Tibial nerve (tissue), 4 donors: ENCODE measurements at regions not wholly inside any gene's neighbourhood (a gene's known extent, or its start where the extent isn't known, plus 50 kb on each side); places are given as distances from the start of the nearest gene placed in this dataset.

ENCODE experiments used
- DNase-seq, 2 donors: peaks; one replicate each; pipeline ENCODE4 v3.0.0-alpha.2; 2019; ENCODE audit warnings: low spot score in 2 of 2
- H3K27ac ChIP-seq, 4 donors: fragments of 200-600 bp; sonication (generic) in 3 of 4; one replicate each; pipeline ENCODE4 v1.5.1; 2017 to 2019; ENCODE audit warnings: mild to moderate bottlenecking in 1 of 4
- H3K27me3 ChIP-seq, 2 donors: fragments of 200-600 bp; sonication (generic) in 1 of 2; one replicate each; pipeline versions ENCODE4 v1.5.1 to v1.6.0; 2017 to 2019
- H3K36me3 ChIP-seq, 3 donors: fragments of 200-600 bp; sonication (generic); one replicate each; pipeline ENCODE4 v1.5.1; 2018 to 2019
- H3K4me1 ChIP-seq, 4 donors: fragments of 200-600 bp; sonication (generic) in 3 of 4; one replicate each; pipeline ENCODE4 v1.5.1; 2017 to 2019
- H3K4me3 ChIP-seq, 4 donors: fragments of 200-600 bp; sonication (generic) in 3 of 4; one replicate each; pipeline ENCODE4 v1.5.1; 2017 to 2019; ENCODE audit warnings: mild to moderate bottlenecking in 1 of 4, moderate library complexity in 1 of 4
- H3K9me3 ChIP-seq, 4 donors: fragments of 200-600 bp; sonication (generic) in 3 of 4; one replicate each; pipeline ENCODE4 v1.5.1; 2017 to 2019
- EP300 ChIP-seq, 2 donors: sonication (generic); formaldehyde crosslinking; IDR thresholded peaks; one replicate each; pipeline ENCODE4 v1.6.1; 2017; ENCODE audit warnings: antibody characterized with exemption in 2 of 2, mild to moderate bottlenecking in 1 of 2
- POLR2A ChIP-seq, 2 donors: fragments of 450-650 bp; IDR thresholded peaks; one replicate each; pipeline ENCODE4 v1.6.1; 2017; ENCODE audit warnings: antibody characterized with exemption in 2 of 2, mild to moderate bottlenecking in 2 of 2, moderate library complexity in 2 of 2
- WGBS, 2 donors: methylation state at CpG; one replicate each; pipeline ENCODE4 v1.1.5; 2018; 5-methylcytosine and 5-hydroxymethylcytosine counted together
- TF ChIP-seq, protein P1 (sequence below), 5 experiments: fragments of 200-600 bp in 3 of 5; fragments of 450-650 bp in 2 of 5; sonication (generic) in 3 of 5; IDR thresholded peaks; one replicate each; pipeline ENCODE4 v1.5.1; 2016 to 2019; ENCODE audit warnings: antibody characterized with exemption in 5 of 5, mild to moderate bottlenecking in 3 of 5, moderate library complexity in 2 of 5

DNA sequence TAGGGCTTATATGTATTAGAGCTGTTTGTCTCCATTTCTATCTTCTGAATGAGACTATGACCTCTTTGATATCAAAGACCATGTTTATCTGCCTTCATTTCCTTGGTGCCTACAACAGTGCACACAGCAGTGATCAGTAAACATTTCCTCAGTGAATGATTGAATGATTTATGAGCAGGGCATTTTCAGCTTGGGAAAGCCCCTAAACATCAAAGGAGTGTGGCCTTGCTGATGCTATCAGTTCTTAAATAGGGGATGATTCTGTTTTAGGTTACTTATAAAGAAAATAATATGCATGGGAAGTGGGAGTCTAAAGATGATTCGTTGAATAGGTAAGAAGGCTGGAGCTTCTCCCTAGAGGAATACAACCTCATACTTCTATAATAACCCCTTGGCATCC lies 425.3 kb downstream of the ZNF521 start:
- H3K36me3 ChIP-seq, result no peaks in the 10 kb centered on the region
- H3K4me3 ChIP-seq, result no peak overlapping the region
- H3K27ac ChIP-seq, result no peak overlapping the region
- H3K27me3 ChIP-seq, result no peaks in the 10 kb centered on the region
- no peak for DNase-seq
- WGBS, 2 donors, result 73 to 74% methylated on average over 1 of the region's 1 CpG
- no peaks in the 10 kb centered on the region for H3K4me1 ChIP-seq
- TF ChIP-seq POLR2A (IDR thresholded peaks at IDR 0.05) (no peak), EP300 (IDR thresholded peaks at IDR 0.05) (no peak)
- TF ChIP-seq, protein P1, sequence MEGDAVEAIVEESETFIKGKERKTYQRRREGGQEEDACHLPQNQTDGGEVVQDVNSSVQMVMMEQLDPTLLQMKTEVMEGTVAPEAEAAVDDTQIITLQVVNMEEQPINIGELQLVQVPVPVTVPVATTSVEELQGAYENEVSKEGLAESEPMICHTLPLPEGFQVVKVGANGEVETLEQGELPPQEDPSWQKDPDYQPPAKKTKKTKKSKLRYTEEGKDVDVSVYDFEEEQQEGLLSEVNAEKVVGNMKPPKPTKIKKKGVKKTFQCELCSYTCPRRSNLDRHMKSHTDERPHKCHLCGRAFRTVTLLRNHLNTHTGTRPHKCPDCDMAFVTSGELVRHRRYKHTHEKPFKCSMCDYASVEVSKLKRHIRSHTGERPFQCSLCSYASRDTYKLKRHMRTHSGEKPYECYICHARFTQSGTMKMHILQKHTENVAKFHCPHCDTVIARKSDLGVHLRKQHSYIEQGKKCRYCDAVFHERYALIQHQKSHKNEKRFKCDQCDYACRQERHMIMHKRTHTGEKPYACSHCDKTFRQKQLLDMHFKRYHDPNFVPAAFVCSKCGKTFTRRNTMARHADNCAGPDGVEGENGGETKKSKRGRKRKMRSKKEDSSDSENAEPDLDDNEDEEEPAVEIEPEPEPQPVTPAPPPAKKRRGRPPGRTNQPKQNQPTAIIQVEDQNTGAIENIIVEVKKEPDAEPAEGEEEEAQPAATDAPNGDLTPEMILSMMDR (IDR thresholded peaks at IDR 0.05), result no peak
- no peaks in the 10 kb centered on the region for H3K9me3 ChIP-seq

DNA sequence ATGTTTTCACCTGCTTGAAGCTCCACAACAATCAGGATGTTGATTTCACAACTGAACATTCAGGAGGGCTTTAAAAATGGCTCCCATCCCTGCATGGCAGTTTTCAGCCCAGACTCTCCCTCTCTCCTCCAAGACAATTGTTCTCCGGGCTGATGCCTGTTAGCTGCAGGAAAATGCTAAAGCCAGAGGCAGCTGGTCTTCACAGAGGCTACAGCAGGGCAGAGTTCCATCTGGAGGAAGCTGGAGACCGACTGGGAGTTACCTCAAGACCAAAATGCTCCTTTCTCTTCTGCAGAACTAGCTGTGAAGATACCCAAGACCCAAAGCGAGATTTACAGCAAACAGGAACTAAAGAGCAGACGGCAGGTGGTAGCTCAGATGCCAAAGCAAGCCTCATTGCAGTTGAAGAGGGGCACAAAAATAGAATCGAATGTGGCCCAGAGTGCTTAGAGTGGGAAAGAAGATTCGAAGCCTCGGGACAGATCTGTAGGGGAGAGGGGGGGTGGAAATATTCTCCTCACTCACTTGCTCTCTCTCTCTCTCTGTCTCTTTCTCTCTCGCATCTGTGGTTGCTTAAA lies 423.6 kb downstream of the ZNF521 start:
- TF ChIP-seq POLR2A (IDR thresholded peaks at IDR 0.05), result no peak
- DNase-seq, result no peak
- Histone ChIP-seq H3K4me3 (no peak overlapping the region), H3K4me1 (no peaks in the 10 kb centered on the region), H3K27ac (no peak overlapping the region), H3K9me3 (no peaks in the 10 kb centered on the region), H3K36me3 (no peaks in the 10 kb centered on the region), H3K27me3 (no peaks in the 10 kb centered on the region)
- WGBS, 2 donors, result 64 to 67% methylated on average over 8 of the region's 8 CpGs

DNA sequence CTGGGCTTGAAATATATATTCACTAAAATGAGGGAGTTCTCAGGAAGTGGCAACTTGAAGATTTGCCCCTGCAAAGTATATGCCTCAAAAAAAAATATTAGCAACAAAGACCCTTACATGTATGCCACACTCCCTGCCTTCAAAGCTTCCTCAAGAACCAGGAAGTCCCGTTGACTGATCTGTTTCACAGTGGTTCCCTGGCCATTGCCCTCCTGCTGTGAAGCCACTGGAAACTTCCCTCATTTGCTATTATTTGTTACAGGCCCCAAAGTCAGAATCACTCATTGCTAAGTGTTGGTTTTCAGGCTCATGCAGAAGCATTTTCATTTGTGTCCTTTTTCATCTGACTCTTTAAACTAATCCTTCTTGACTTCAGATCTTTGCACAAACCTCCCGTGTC lies 421.5 kb downstream of the ZNF521 start:
- H3K27me3 ChIP-seq, result no peaks in the 10 kb centered on the region

DNA sequence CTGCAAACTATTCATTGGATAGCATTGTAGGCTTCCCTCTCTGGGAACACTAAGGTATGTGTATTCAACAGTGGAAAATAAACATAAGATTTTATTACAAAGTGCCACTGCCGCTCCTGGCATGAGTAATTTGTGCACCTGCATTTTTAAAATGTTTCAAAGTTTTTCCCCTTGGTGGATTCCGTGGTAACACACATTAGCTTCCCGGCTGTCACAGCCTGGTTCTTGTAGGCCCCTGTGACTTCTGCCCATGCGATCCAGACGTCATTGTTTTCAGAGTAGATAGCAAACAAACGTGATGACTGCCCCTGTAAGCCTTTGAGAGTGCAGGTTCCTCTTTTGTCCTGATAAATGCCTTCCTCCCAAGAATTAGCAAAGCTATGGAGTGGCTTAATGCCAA lies 421.0 kb downstream of the ZNF521 start:
- 57 to 70% methylated on average over 6 of the region's 6 CpGs for WGBS, 2 donors
- H3K27ac ChIP-seq, result no peak overlapping the region
- DNase-seq, result no peak
- TF ChIP-seq, protein P1 (IDR thresholded peaks at IDR 0.05), result no peak
- no peak for TF ChIP-seq POLR2A (IDR thresholded peaks at IDR 0.05)
- no peak for TF ChIP-seq EP300 (IDR thresholded peaks at IDR 0.05)
- H3K36me3 ChIP-seq, result no peaks in the 10 kb centered on the region
- no peaks in the 10 kb centered on the region for H3K27me3 ChIP-seq
- H3K4me1 ChIP-seq, result no peaks in the 10 kb centered on the region
- H3K9me3 ChIP-seq, result no peaks in the 10 kb centered on the region
- no peak overlapping the region for H3K4me3 ChIP-seq

More for the DNA sequence above, 421.5 kb downstream of the ZNF521 start:
- no peaks in the 10 kb centered on the region for H3K9me3 ChIP-seq
- H3K4me1 ChIP-seq, result no peaks in the 10 kb centered on the region
- no peak for TF ChIP-seq EP300 (IDR thresholded peaks at IDR 0.05)
- TF ChIP-seq, protein P1 (IDR thresholded peaks at IDR 0.05), result no peak
- no peak for TF ChIP-seq POLR2A (IDR thresholded peaks at IDR 0.05)
- DNase-seq, result no peak
- H3K4me3 ChIP-seq, result no peak overlapping the region
- no peaks in the 10 kb centered on the region for H3K36me3 ChIP-seq
- WGBS, 2 donors, result 70 to 71% methylated on average over 2 of the region's 2 CpGs
- H3K27ac ChIP-seq, result no peak overlapping the region

DNA sequence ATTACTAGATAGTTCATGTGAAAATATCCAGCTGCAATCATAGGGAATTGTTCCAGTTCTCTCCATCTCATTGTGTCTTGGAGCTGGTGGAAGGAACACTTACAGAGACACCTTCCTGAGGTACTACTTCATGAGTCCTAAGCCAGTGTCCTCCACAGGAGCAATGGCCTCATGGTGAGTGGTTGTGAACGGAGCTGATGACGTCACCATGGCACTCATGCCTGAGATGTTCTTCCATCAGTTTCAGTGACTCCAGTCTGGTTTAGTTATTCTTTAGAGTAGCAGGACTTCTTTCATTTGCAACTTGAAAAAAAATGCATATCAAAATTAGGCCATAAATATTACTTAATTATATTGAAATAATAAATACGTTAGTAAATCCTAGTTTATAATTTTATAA lies 418.6 kb downstream of the ZNF521 start:
- WGBS, 2 donors, result 91 to 96% methylated on average over 3 of the region's 3 CpGs

More for the DNA sequence above, 418.6 kb downstream of the ZNF521 start:
- TF ChIP-seq, protein P1 (IDR thresholded peaks at IDR 0.05), result no peak
- no peak for TF ChIP-seq EP300 (IDR thresholded peaks at IDR 0.05)
- no peak for TF ChIP-seq POLR2A (IDR thresholded peaks at IDR 0.05)
- Histone ChIP-seq H3K27ac (no peak overlapping the region), H3K4me3 (no peak overlapping the region), H3K4me1 (no peaks in the 10 kb centered on the region), H3K27me3 (no peaks in the 10 kb centered on the region), H3K9me3 (no peaks in the 10 kb centered on the region), H3K36me3 (no peaks in the 10 kb centered on the region)
- DNase-seq, result no peak
